ENCODE measurements at regions not wholly inside any gene's neighbourhood (a gene's known extent, or its start where the extent isn't known, plus 50 kb on each side); places are given as distances from the start of the nearest gene placed in this dataset.

DNA sequence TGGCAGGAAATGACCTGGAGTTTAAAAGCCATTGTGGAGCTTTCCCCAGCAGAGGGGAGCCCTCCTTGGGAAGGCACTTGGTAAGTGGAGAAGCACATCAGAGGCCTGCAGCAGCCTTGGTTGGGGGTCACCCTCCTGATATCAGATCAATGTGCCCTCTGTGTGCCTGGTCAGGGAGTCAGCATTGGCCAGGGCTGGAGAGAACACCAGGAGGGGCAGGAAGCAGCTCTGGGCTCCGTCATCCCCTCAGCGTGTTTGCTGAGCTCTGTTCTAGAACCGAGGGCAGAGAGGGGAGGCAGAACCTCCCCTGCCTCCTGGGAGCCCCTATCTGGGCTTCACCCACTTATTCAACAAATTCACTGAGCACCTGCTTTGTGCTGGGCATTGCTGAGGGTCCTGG, 846.0 kb downstream of the TBC1D22A start:
- WGBS, 5 donors, result 74 to 86% (median 79%) methylated on average over 3 of the region's 3 CpGs
- Histone ChIP-seq H3K27ac (no peak overlapping the region), H3K4me1 (no peaks in the 10 kb centered on the region), H3K9me3 (peaks cover 3 to 14% (median 10%) of the 10 kb centered on the region in 4 donors), H3K4me3 (no peak overlapping the region), H3K27me3 (peaks cover 0 to 14% (median 0%) of the 10 kb centered on the region in 3 donors), H3K36me3 (no peaks in the 10 kb centered on the region)
- no peak for DNase-seq
- intact Hi-C loops (cut with DNase I; ENCODE audit: low total_unique reads), result no loop called here
- TF ChIP-seq POLR2A (IDR thresholded peaks at IDR 0.05) (no peak), EP300 (IDR thresholded peaks at IDR 0.05) (no peak), POLR2AphosphoS5 (IDR thresholded peaks at IDR 0.05) (no peak)
- TF ChIP-seq, protein P1, sequence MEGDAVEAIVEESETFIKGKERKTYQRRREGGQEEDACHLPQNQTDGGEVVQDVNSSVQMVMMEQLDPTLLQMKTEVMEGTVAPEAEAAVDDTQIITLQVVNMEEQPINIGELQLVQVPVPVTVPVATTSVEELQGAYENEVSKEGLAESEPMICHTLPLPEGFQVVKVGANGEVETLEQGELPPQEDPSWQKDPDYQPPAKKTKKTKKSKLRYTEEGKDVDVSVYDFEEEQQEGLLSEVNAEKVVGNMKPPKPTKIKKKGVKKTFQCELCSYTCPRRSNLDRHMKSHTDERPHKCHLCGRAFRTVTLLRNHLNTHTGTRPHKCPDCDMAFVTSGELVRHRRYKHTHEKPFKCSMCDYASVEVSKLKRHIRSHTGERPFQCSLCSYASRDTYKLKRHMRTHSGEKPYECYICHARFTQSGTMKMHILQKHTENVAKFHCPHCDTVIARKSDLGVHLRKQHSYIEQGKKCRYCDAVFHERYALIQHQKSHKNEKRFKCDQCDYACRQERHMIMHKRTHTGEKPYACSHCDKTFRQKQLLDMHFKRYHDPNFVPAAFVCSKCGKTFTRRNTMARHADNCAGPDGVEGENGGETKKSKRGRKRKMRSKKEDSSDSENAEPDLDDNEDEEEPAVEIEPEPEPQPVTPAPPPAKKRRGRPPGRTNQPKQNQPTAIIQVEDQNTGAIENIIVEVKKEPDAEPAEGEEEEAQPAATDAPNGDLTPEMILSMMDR (IDR thresholded peaks at IDR 0.05), result no peak

DNA sequence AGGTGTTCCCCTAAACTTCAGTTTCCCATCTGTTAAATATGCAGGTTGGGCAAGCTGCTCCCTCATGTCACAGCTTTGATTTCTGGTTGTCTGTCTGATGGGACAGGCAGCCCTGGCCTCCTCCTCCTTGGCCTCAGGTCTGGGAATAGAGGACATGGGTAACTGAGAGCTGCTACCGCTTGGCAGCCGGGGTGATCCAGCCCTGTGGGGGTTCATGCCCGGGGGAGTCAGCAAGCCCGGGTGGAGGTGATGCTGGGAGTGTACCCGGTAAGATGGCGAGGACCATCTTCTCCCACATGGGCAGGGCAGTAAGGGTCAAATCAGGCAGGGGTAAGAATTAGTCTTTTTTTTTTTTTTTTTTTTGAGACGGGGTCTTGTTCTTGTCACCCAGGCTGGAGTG, 845.0 kb downstream of the TBC1D22A start:
- peaks cover 3 to 20% (median 13%) of the 10 kb centered on the region in 4 donors for H3K9me3 ChIP-seq
- no peak for DNase-seq
- no peak overlapping the region for H3K27ac ChIP-seq
- peaks cover 0 to 19% (median 0%) of the 10 kb centered on the region in 3 donors for H3K27me3 ChIP-seq
- H3K36me3 ChIP-seq, result no peaks in the 10 kb centered on the region
- no peak overlapping the region for H3K4me3 ChIP-seq
- intact Hi-C loops (cut with DNase I; ENCODE audit: low total_unique reads), result no loop called here
- no peaks in the 10 kb centered on the region for H3K4me1 ChIP-seq
- TF ChIP-seq EP300 (IDR thresholded peaks at IDR 0.05), result no peak
- TF ChIP-seq, protein P1 (IDR thresholded peaks at IDR 0.05), result no peak
- TF ChIP-seq POLR2AphosphoS5 (IDR thresholded peaks at IDR 0.05), result no peak
- 85 to 94% (median 88%) methylated on average over 6 to 7 of the region's 7 CpGs for WGBS, 5 donors

DNA sequence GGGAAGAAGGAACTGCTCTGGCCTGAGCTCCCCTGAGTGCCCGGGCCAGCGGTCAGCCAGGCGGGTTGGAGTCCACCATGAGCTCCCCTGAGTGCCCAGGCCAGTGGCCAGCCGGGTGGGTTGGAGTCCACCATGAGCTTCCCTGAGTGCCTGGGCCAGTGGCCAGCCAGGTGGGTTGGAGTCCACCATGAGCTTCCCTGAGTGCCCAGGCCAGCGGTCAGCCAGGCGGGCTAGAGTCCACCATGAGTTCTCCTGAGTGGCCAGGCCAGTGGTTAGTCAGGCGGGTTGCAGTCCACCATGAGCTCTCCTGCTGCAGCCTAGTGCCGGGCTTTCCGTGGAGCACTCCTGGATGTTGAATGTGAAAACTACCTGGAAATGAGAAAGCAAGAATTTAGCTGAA, 844.0 kb downstream of the TBC1D22A start:
- TF ChIP-seq, protein P1 (IDR thresholded peaks at IDR 0.05), result no peak
- TF ChIP-seq POLR2AphosphoS5 (IDR thresholded peaks at IDR 0.05) (no peak), EP300 (IDR thresholded peaks at IDR 0.05) (no peak), POLR2A (IDR thresholded peaks at IDR 0.05) (no peak)
- no peak for DNase-seq
- Histone ChIP-seq H3K4me1 (no peaks in the 10 kb centered on the region), H3K27ac (no peak overlapping the region), H3K4me3 (no peak overlapping the region), H3K9me3 (peaks cover 3 to 21% (median 13%) of the 10 kb centered on the region in 4 donors), H3K27me3 (peaks cover 0 to 28% (median 0%) of the 10 kb centered on the region in 3 donors), H3K36me3 (no peaks in the 10 kb centered on the region)
- intact Hi-C loops (cut with DNase I; ENCODE audit: low total_unique reads), result no loop called here
- 83 to 95% (median 90%) methylated on average over 5 to 9 of the region's 9 CpGs for WGBS, 5 donors

DNA sequence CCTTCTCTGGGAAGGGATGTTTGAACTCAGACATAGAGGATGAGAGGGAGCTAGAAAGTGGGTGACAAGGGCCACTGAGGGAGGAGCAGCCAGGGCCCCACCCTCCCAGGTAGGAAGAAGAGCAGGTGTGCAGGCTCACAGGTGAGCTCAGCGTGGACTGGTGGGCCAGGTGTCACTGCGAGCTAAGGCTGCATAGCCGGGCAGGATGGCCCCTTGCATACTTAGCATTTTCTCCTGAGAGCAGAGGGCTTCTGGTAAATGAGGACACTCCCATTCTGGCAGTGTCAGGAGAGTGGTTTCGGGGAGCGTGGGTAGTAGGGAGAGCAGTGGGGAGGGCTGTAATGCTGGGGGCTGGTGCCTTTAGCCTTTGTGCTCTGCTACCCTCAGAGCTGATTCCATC, 843.4 kb downstream of the TBC1D22A start:
- TF ChIP-seq POLR2AphosphoS5 (IDR thresholded peaks at IDR 0.05) (no peak), POLR2A (IDR thresholded peaks at IDR 0.05) (no peak), EP300 (IDR thresholded peaks at IDR 0.05) (no peak)
- TF ChIP-seq, protein P1 (IDR thresholded peaks at IDR 0.05), result no peak
- H3K36me3 ChIP-seq, result no peaks in the 10 kb centered on the region
- H3K9me3 ChIP-seq, result peaks cover 3 to 21% (median 13%) of the 10 kb centered on the region in 4 donors
- no peak overlapping the region for H3K27ac ChIP-seq
- 61 to 73% (median 63%) methylated on average over 5 of the region's 5 CpGs for WGBS, 5 donors
- peaks cover 0 to 33% (median 0%) of the 10 kb centered on the region in 3 donors for H3K27me3 ChIP-seq
- H3K4me1 ChIP-seq, result no peaks in the 10 kb centered on the region
- no peak overlapping the region for H3K4me3 ChIP-seq
- DNase-seq, result no peak
- intact Hi-C loops (cut with DNase I; ENCODE audit: low total_unique reads), result no loop called here
